ENCODE measurements at regions not wholly inside any gene's neighbourhood (a gene's known extent, or its start where the extent isn't known, plus 50 kb on each side); places are given as distances from the start of the nearest gene placed in this dataset.

GRCh38 chr11:129302386-129303101 is 73.1 kb upstream of the BARX2 start:
- H3K4me3 Mint-ChIP-seq, result no peak overlapping the region
- no peak overlapping the region for H3K27ac Mint-ChIP-seq
- POLR2A ChIA-PET, result no interaction called here
- CTCF ChIA-PET, result no interaction called here
- peaks cover 2% of the 10 kb centered on the region for H3K27me3 Mint-ChIP-seq
- no peaks in the 10 kb centered on the region for H3K36me3 Mint-ChIP-seq (ENCODE audit: low read depth)
- no peak for ATAC-seq
- TF ChIP-seq CTCF (IDR thresholded peaks at IDR 0.05), result no peak
- DNase-seq, result no peak
- peaks cover 4% of the 10 kb centered on the region for H3K4me1 Mint-ChIP-seq (ENCODE audit: low read depth)
- no peaks in the 10 kb centered on the region for H3K9me3 Mint-ChIP-seq
- intact Hi-C loops (cut with micrococcal nuclease), result no loop called here

DNA sequence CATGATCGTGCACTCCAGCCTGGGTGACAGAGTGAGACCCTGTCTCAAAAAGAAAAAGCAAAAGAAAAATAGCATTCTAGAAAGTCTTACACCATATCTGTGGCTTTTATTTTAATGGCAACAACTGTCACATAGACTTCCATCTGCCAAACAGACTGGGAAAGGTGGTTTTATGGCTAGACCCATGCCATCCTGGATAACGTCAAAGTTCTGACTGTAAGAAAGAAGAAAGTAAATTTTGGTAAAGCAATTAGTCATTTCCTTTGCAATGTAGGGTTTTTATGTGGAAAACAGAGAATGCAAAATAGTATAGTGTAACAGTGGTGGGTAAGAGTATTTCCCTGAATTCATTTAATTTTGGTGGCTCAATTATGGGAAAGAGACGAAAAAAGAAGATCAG is 75.5 kb upstream of the BARX2 start:
- ChIA-PET POLR2A (no interaction called here), CTCF (no interaction called here)
- Mint-ChIP-seq H3K4me1 (ENCODE audit: low read depth) (peaks cover 4% of the 10 kb centered on the region), H3K4me3 (no peak overlapping the region), H3K27ac (no peak overlapping the region), H3K27me3 (peaks cover 2% of the 10 kb centered on the region), H3K9me3 (no peaks in the 10 kb centered on the region), H3K36me3 (ENCODE audit: low read depth) (no peaks in the 10 kb centered on the region)
- ATAC-seq (no peak), DNase-seq (no peak)
- intact Hi-C loops (cut with micrococcal nuclease), result no loop called here
- TF ChIP-seq CTCF (IDR thresholded peaks at IDR 0.05), result no peak

- peaks cover 4% of the 10 kb centered on the region for H3K4me1 Mint-ChIP-seq (ENCODE audit: low read depth)
- DNase-seq (no peak), ATAC-seq (no peak)
- ChIA-PET CTCF (no interaction called here), POLR2A (no interaction called here)
- TF ChIP-seq CTCF (IDR thresholded peaks at IDR 0.05), result no peak
- H3K27ac Mint-ChIP-seq, result no peak overlapping the region
- H3K27me3 Mint-ChIP-seq, result peaks cover 2% of the 10 kb centered on the region
- H3K36me3 Mint-ChIP-seq (ENCODE audit: low read depth), result no peaks in the 10 kb centered on the region
- no peak overlapping the region for H3K4me3 Mint-ChIP-seq
- no peaks in the 10 kb centered on the region for H3K9me3 Mint-ChIP-seq
- intact Hi-C loops (cut with micrococcal nuclease), result no loop called here
Measured at GRCh38 chr11:129298988-129299387, 76.7 kb upstream of the BARX2 start.

DNA sequence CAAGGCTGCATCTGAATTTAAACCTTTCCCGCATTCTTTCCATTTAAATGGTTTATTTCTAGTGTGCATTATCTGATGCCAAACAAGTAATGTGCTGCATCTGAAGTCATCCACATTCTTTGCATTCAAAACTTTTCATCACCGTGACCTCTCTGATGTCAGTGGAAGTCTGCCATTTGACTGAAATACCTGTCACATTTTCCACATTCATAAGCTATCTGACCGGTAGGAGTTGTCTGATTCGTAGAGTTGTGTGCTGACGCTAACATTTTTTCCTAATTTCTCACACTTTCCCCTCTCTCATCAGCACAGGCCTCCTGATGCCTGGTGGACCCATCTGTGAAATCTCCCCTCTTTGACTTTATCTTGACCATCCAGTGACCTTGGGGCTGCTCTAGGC is 79.9 kb upstream of the BARX2 start:
- no peak for DNase-seq
- POLR2A ChIA-PET, result interaction anchor here (1.2 kb wide), 1 partner anchor 18 kb away, joined by 3 read pairs; no protein-coding TSS in a partner anchor
- no peak for ATAC-seq
- Mint-ChIP-seq H3K36me3 (ENCODE audit: low read depth) (no peaks in the 10 kb centered on the region), H3K27me3 (peaks cover 3% of the 10 kb centered on the region), H3K4me3 (no peak overlapping the region), H3K4me1 (ENCODE audit: low read depth) (peaks cover 4% of the 10 kb centered on the region), H3K9me3 (no peaks in the 10 kb centered on the region), H3K27ac (no peak overlapping the region)
- CTCF ChIA-PET, result no interaction called here
- intact Hi-C loops (cut with micrococcal nuclease), result no loop called here
- no peak for TF ChIP-seq CTCF (IDR thresholded peaks at IDR 0.05)

DNA sequence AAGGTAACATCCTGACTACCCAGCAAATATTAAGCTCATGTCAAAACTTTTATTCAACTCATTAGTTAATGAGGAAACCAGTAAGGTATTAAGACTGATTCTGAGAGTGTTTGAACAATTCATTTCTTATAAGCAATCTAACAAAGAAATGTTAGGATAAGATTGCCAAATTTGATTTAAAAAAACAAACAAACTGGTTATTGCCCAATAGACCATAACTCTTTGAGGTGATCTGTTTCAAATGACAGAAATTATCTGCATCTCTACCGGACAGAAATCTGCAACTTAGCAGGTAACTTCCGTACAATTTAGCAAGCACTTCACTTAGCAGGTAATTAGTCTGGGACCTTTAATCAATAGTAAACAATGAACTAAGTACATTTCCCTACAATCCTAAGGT is 82.9 kb upstream of the BARX2 start:
- ChIA-PET CTCF (no interaction called here), POLR2A (no interaction called here)
- Mint-ChIP-seq H3K9me3 (no peaks in the 10 kb centered on the region), H3K4me1 (ENCODE audit: low read depth) (no peaks in the 10 kb centered on the region), H3K36me3 (ENCODE audit: low read depth) (no peaks in the 10 kb centered on the region), H3K4me3 (no peak overlapping the region), H3K27me3 (peaks cover 8% of the 10 kb centered on the region), H3K27ac (no peak overlapping the region)
- TF ChIP-seq CTCF (IDR thresholded peaks at IDR 0.05), result no peak
- intact Hi-C loops (cut with micrococcal nuclease), result no loop called here
- no peak for ATAC-seq
- no peak for DNase-seq
